OCI-M1 (cell line): ENCODE measurements at regions not wholly inside any gene's neighbourhood (a gene's known extent, or its start where the extent isn't known, plus 50 kb on each side); places are given as distances from the start of the nearest gene placed in this dataset.
A peak's percentile ranks its signal among the peaks of the same experiment; 100 is the strongest.

Experiments
- DNase-seq: peaks from one replicate; lab custom pipeline; 2025; lab: John Stamatoyannopoulos, UW

- DNase-seq: no peak
Measured at GRCh38 chr13:21822029-21822428, 151.2 kb downstream of the FGF9 start.

- DNase-seq: no peak
Measured at GRCh38 chr13:21823416-21823815, 152.5 kb downstream of the FGF9 start.

- peak; percentile 13 for DNase-seq
Measured at GRCh38 chr13:21823949-21824348, 153.1 kb downstream of the FGF9 start.

- peak; percentile 26 for DNase-seq
Measured at GRCh38 chr13:21825186-21825585, 154.3 kb downstream of the FGF9 start.

GRCh38 chr13:21825801-21826200 is 154.9 kb downstream of the FGF9 start:
- DNase-seq: no peak

- DNase-seq: no peak
Measured at GRCh38 chr13:21826214-21827015, 155.5 kb downstream of the FGF9 start.

- no peak for DNase-seq
Measured at GRCh38 chr13:21831654-21832324, 160.9 kb downstream of the FGF9 start.

- DNase-seq: no peak
Measured at GRCh38 chr13:21833921-21834320, 163.0 kb downstream of the FGF9 start.

GRCh38 chr13:21834521-21834920 is 163.6 kb downstream of the FGF9 start:
- DNase-seq: no peak

- DNase-seq: no peak
Measured at GRCh38 chr13:21837288-21837687, 166.4 kb downstream of the FGF9 start.

GRCh38 chr13:21837841-21838551 is 167.1 kb downstream of the FGF9 start:
- DNase-seq: no peak

- DNase-seq: no peak
Measured at GRCh38 chr13:21846605-21847004, 175.7 kb downstream of the FGF9 start.

- peak; percentile 46 for DNase-seq
Measured at GRCh38 chr13:21849323-21849722, 178.4 kb downstream of the FGF9 start.

GRCh38 chr13:21850013-21851006 is 179.4 kb downstream of the FGF9 start:
- no peak for DNase-seq

- DNase-seq: no peak
Measured at GRCh38 chr13:21852043-21852442, 181.2 kb downstream of the FGF9 start.

GRCh38 chr13:21853779-21854178 is 182.9 kb downstream of the FGF9 start:
- DNase-seq: no peak

- no peak for DNase-seq
Measured at GRCh38 chr13:21868823-21869222, 197.9 kb downstream of the FGF9 start.

- no peak for DNase-seq
Measured at GRCh38 chr13:21871382-21871781, 200.5 kb downstream of the FGF9 start.

- no peak for DNase-seq
Measured at GRCh38 chr13:21871919-21872318, 201.0 kb downstream of the FGF9 start.

- no peak for DNase-seq
Measured at GRCh38 chr13:21872795-21873194, 201.9 kb downstream of the FGF9 start.

- no peak for DNase-seq
Measured at GRCh38 chr13:21875116-21875515, 204.2 kb downstream of the FGF9 start.
